NCI-H187 treated with DMSO at 0.1 percent for 48 hours (cell line): ENCODE measurements at regions not wholly inside any gene's neighbourhood (a gene's known extent, or its start where the extent isn't known, plus 50 kb on each side); places are given as distances from the start of the nearest gene placed in this dataset.
"Not testable (repeated sequence)": the region's sequence is repeated elsewhere in the genome, so short reads cannot be mapped to it uniquely, and the experiment has no call there.

Experiments used
- DNase-seq: peaks from one replicate; lab custom pipeline; 2025; lab: John Stamatoyannopoulos, UW

GRCh38 chr12:3420693-3421092 lies 70.3 kb upstream of the PRMT8 start:
- no peak for DNase-seq

- DNase-seq: no peak
Observed at GRCh38 chr12:3421191-3421978, 69.6 kb upstream of the PRMT8 start.

DNA sequence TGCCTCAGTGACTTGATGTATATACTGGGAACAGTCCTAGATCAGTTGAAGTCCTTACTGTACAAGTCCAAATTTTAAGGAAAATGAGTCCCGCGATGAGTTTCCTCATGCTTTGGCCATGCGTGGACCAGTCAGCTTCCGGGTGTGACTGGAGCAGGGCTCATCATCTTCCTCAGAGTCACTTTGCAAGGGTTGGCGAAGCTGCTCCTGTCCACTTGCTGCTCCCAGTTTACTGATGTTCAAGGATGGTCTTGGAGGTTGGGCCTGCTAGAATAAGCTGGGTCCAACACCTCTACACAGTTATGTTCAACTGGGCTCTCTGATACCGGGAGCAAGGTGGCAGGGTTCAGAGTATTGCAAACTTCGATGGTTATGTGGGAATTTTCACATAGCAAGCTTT lies 66.2 kb upstream of the PRMT8 start:
- not testable (repeated sequence) for DNase-seq

DNA sequence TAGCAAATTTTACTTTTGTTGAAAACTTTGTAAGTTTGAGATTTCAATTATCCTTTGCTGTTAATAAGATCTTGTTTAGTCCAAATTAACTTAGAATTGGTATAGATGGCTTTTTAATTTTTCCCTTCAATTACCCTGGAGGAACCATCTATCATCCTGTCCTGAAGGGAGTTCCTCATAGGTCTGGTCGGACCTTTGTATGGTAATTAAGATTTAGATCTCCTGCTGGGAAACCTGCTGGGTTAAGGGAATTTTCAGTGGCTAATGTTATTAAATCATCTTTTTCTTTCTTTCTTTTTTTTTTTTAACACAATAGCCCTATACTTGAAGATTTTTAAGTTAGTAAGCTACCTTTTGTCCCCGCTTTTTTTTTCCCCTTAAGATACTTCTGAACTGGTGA lies 63.0 kb upstream of the PRMT8 start:
- no peak for DNase-seq

- no peak for DNase-seq
Observed at GRCh38 chr12:3428631-3429030, 62.4 kb upstream of the PRMT8 start.

- not testable (repeated sequence) for DNase-seq
Observed at GRCh38 chr12:3429523-3429922, 61.5 kb upstream of the PRMT8 start.

- DNase-seq: no peak
Observed at GRCh38 chr12:3431686-3432085, 59.3 kb upstream of the PRMT8 start.

GRCh38 chr12:3432176-3432742 lies 58.7 kb upstream of the PRMT8 start:
- no peak for DNase-seq

DNA sequence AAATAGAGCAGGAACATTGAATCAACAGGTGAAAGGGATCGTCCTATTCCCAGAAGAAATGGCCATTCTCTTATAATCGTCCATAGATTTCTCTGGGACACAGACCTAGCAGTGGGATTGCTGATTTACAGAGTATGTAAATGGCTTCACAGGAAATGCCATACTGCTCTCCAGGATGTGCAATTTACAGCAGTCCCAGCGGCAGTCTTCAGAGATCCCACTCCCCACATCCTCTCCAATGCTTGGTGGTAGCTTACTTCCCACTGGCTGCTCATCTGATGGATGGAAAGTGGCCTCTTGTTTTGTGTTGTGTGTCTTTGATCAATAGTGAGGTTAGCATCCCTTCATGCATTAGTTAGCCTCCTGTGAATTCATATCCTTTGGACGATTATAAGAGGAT lies 58.1 kb upstream of the PRMT8 start:
- DNase-seq: no peak

- DNase-seq: no peak
Observed at GRCh38 chr12:3436461-3437065, 54.4 kb upstream of the PRMT8 start.

DNA sequence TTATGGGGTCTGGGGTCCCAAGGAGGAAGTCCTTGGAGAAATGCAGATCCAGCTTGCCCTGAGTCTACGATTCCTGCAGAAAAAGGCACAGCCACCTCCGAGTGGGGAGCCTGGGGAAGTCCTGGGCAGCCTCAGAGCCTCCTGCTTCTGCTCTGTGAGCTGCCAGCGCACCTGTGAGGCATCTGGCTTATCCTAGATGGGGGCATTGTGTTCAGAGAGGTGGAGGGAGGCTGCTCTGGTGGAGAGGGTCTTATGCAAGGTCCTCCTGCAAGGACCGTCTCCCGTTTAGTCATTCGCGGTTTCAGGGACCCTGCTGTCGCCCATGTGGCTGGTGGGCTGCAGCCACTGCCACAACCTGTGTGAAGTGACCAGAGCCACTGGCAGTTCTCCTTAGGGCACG lies 53.0 kb upstream of the PRMT8 start:
- DNase-seq: no peak

DNA sequence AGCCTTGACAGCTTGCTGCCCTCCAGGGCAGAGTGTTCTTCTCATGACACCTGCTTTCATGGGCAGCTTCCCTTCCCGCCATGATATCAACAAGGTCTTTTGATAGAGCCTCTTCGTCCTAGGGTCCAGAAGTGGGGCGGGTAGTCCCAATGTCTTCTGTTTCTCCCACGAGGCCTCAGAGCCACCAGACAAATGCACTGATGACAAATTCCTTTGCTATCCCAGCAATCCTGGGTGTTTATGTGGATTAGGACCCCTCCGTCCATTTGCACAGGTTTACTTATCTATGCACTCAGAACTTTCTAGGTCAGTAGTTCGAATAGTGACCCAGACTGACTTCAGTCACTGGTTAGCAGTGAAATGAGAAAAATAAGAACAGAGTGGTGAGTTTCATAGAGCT lies 52.6 kb upstream of the PRMT8 start:
- no peak for DNase-seq
